ENCODE measurements at regions not wholly inside any gene's neighbourhood (a gene's known extent, or its start where the extent isn't known, plus 50 kb on each side); places are given as distances from the start of the nearest gene placed in this dataset.

DNA sequence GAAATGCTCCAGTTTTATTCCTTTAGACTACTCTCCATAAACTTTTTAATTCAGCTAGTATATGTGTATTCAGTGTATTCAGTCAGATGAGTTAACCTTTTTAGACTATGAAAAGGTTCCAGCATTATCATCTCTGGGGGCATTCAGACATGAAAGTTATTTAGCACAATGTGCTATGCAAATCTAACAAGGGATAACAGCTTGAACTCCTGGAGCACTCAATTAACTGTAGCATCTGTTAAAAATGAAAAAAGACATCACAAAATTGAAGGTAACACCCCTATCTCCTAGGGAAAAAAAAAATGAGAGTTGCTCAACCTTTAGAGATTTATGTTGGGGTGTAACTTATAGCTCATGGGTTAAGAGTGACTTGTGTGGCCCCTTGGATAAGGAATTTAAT, 211.5 kb downstream of the PHLDA1 start:
- TF ChIP-seq TCF7 (CRISPR knock-in tag; IDR thresholded peaks at IDR 0.05; ENCODE audit: low read depth): no peak
- no peak for TF ChIP-seq NFE2L1 (CRISPR knock-in tag; IDR thresholded peaks at IDR 0.05)
- TF ChIP-seq, protein P1, sequence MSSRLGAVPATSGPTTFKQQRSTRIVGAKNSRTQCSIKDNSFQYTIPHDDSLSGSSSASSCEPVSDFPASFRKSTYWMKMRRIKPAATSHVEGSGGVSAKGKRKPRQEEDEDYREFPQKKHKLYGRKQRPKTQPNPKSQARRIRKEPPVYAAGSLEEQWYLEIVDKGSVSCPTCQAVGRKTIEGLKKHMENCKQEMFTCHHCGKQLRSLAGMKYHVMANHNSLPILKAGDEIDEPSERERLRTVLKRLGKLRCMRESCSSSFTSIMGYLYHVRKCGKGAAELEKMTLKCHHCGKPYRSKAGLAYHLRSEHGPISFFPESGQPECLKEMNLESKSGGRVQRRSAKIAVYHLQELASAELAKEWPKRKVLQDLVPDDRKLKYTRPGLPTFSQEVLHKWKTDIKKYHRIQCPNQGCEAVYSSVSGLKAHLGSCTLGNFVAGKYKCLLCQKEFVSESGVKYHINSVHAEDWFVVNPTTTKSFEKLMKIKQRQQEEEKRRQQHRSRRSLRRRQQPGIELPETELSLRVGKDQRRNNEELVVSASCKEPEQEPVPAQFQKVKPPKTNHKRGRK (CRISPR knock-in tag; IDR thresholded peaks at IDR 0.05; ENCODE audit: borderline replicate concordance): no peak
- TF ChIP-seq, protein P2, sequence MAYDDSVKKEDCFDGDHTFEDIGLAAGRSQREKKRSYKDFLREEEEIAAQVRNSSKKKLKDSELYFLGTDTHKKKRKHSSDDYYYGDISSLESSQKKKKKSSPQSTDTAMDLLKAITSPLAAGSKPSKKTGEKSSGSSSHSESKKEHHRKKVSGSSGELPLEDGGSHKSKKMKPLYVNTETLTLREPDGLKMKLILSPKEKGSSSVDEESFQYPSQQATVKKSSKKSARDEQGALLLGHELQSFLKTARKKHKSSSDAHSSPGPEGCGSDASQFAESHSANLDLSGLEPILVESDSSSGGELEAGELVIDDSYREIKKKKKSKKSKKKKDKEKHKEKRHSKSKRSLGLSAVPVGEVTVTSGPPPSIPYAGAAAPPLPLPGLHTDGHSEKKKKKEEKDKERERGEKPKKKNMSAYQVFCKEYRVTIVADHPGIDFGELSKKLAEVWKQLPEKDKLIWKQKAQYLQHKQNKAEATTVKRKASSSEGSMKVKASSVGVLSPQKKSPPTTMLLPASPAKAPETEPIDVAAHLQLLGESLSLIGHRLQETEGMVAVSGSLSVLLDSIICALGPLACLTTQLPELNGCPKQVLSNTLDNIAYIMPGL (CRISPR knock-in tag; IDR thresholded peaks at IDR 0.05): no peak
- TF ChIP-seq JUN (CRISPR knock-in tag; IDR thresholded peaks at IDR 0.05): no peak
- no peak for TF ChIP-seq ZBTB21 (CRISPR knock-in tag; IDR thresholded peaks at IDR 0.05; ENCODE audit: borderline replicate concordance)
- TF ChIP-seq RELA (CRISPR knock-in tag; IDR thresholded peaks at IDR 0.05; ENCODE audit: borderline replicate concordance): no peak
- TF ChIP-seq, protein P3, sequence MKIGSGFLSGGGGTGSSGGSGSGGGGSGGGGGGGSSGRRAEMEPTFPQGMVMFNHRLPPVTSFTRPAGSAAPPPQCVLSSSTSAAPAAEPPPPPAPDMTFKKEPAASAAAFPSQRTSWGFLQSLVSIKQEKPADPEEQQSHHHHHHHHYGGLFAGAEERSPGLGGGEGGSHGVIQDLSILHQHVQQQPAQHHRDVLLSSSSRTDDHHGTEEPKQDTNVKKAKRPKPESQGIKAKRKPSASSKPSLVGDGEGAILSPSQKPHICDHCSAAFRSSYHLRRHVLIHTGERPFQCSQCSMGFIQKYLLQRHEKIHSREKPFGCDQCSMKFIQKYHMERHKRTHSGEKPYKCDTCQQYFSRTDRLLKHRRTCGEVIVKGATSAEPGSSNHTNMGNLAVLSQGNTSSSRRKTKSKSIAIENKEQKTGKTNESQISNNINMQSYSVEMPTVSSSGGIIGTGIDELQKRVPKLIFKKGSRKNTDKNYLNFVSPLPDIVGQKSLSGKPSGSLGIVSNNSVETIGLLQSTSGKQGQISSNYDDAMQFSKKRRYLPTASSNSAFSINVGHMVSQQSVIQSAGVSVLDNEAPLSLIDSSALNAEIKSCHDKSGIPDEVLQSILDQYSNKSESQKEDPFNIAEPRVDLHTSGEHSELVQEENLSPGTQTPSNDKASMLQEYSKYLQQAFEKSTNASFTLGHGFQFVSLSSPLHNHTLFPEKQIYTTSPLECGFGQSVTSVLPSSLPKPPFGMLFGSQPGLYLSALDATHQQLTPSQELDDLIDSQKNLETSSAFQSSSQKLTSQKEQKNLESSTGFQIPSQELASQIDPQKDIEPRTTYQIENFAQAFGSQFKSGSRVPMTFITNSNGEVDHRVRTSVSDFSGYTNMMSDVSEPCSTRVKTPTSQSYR (CRISPR knock-in tag; IDR thresholded peaks at IDR 0.05): no peak
- TF ChIP-seq FOXP1 (CRISPR knock-in tag; IDR thresholded peaks at IDR 0.05; ENCODE audit: borderline replicate concordance): no peak
- TF ChIP-seq, protein P4, sequence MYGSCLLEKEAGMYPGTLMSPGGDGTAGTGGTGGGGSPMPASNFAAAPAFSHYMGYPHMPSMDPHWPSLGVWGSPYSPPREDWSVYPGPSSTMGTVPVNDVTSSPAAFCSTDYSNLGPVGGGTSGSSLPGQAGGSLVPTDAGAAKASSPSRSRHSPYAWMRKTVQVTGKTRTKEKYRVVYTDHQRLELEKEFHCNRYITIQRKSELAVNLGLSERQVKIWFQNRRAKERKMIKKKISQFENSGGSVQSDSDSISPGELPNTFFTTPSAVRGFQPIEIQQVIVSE (CRISPR knock-in tag; IDR thresholded peaks at IDR 0.05; ENCODE audit: borderline replicate concordance): no peak
- TF ChIP-seq SOX15 (CRISPR knock-in tag; IDR thresholded peaks at IDR 0.05): no peak
- TF ChIP-seq, protein P5, sequence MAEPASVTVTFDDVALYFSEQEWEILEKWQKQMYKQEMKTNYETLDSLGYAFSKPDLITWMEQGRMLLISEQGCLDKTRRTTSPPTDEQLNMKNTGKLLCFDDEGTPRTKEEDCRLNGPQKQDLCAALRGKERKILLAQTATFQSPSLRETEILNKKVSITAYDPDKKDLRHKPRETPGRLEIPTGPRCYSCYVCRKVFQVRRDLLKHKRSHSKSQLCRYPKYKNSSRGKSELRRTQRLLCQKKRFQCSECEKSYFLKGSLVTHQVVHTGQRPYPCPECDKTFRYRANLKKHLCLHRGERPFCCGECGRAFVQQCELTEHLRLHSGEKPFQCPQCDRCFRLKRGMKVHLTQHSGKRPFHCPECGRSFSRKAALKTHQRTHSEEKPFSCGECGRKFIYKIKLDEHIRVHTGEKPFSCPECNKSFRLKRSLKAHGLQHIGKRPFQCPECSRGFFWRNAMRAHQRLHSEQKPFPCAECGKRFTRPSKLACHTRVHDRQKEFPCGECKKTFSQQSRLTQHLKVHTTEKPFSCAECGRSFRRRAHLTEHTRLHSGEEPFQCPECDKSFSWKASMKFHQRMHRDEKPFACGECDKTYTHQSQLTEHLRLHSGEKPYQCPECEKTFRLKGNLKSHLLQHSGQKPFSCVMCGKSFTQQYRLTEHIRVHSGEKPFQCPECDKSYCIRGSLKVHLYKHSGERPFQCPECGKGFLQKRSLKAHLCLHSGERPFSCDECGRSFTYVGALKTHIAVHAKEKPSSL (CRISPR knock-in tag; conservative IDR thresholded peaks at IDR 0.05): no peak
- TF ChIP-seq, protein P6, sequence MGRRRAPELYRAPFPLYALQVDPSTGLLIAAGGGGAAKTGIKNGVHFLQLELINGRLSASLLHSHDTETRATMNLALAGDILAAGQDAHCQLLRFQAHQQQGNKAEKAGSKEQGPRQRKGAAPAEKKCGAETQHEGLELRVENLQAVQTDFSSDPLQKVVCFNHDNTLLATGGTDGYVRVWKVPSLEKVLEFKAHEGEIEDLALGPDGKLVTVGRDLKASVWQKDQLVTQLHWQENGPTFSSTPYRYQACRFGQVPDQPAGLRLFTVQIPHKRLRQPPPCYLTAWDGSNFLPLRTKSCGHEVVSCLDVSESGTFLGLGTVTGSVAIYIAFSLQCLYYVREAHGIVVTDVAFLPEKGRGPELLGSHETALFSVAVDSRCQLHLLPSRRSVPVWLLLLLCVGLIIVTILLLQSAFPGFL (CRISPR knock-in tag; IDR thresholded peaks at IDR 0.05; ENCODE audit: borderline replicate concordance): no peak
- no peak for TF ChIP-seq ETV6 (CRISPR knock-in tag; IDR thresholded peaks at IDR 0.05)
- no peak for TF ChIP-seq MXD4 (CRISPR knock-in tag; IDR thresholded peaks at IDR 0.05; ENCODE audit: borderline replicate concordance)
- TF ChIP-seq ZNF317 (CRISPR knock-in tag; IDR thresholded peaks at IDR 0.05; ENCODE audit: borderline replicate concordance, low read depth): no peak
- TF ChIP-seq NR2C2 (CRISPR knock-in tag; IDR thresholded peaks at IDR 0.05): no peak
- no peak for TF ChIP-seq TP53 (CRISPR knock-in tag; IDR thresholded peaks at IDR 0.05)
- no peak for TF ChIP-seq TEAD4 (CRISPR knock-in tag; IDR thresholded peaks at IDR 0.05)
- ChIA-PET CTCF (no interaction called here), POLR2A (no interaction called here)
- no peak overlapping the region for H3K27ac Mint-ChIP-seq
- H3K9me3 Mint-ChIP-seq: 0 out of 2 replicates have a peak, but pooled peaks cover 4% of the 10 kb centered on the region
- no peak for ATAC-seq
- no peaks in the 10 kb centered on the region for H3K27me3 Mint-ChIP-seq (ENCODE audit: low read depth)
- H3K4me1 Mint-ChIP-seq: peaks cover 42% of the 10 kb centered on the region
- no peak overlapping the region for H3K4me3 Mint-ChIP-seq
- H3K36me3 Mint-ChIP-seq: no peaks in the 10 kb centered on the region
- DNase-seq (ENCODE audit: low spot score): no peak

Measured in WTC11 (cell line).